ENCODE measurements at regions not wholly inside any gene's neighbourhood (a gene's known extent, or its start where the extent isn't known, plus 50 kb on each side); places are given as distances from the start of the nearest gene placed in this dataset.
"Not testable (repeated sequence)": the region's sequence is repeated elsewhere in the genome, so short reads cannot be mapped to it uniquely, and the experiment has no call there.

- DNase-seq (ENCODE audit: low read depth in 3 of 3): no peak
Measured at GRCh38 chr11:130979386-130979972, 63.2 kb upstream of the SNX19 start.

DNA sequence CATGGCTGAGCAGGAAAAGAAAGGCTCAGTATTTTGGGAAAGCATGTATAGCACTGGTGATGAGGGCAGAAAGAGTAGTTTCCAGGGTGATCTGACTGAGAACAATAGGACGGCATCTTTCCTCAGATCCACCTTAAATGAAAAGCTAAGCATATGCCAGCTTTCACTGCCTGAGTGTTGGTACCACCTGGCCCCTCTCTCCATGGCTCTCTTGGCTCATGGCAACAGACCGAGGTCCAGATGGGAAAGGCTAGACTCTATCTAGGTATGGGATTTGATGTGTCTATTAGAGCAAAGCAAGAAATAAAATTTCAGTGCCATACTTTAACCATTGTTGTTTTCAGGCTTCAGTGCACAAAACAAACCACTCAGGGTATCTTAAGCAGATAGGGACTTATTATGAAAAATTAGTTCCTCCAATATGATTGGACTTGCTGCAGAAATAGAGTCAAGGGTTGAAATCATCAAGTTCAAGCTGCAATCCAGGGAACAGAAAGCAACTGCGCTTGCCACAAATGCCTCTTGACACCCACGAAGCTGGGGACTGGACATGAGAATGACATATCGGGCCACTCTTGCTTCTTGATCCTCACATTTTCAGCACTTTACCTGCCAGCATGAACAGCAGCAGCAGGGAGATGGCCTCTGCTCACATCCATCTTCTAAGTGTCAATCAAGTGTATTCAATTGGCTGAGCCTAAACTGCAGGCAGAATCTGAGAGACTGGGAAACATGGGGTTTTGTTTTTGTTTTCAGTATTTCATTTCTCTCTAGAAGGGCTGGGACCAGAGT lies 64.0 kb upstream of the SNX19 start:
- no peak for DNase-seq (ENCODE audit: low read depth in 3 of 3)

DNA sequence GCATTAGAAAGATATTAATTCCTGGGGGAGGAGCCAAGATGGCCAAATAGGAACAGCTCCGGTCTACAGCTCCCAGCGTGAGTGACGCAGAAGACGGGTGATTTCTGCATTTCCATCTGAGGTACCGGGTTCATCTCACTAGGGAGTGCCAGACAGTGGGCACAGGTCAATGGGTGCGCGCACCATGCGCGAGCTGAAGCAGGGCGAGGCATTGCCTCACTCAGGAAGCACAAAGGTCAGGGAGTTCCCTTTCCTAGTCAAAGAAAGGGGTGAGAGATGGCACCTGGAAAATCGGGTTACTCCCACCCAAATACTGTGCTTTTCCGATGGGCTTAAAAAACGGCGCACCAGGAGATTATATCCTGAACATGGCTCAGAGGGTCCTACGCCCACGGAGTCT lies 68.0 kb upstream of the SNX19 start:
- not testable (repeated sequence) for DNase-seq (ENCODE audit: low read depth in 3 of 3)

- no peak for DNase-seq (ENCODE audit: low read depth in 3 of 3)
Measured at GRCh38 chr11:130992788-130993187, 76.5 kb upstream of the SNX19 start.

GRCh38 chr11:130994043-130994442 lies 77.8 kb upstream of the SNX19 start:
- no peak for DNase-seq (ENCODE audit: low read depth in 3 of 3)

DNA sequence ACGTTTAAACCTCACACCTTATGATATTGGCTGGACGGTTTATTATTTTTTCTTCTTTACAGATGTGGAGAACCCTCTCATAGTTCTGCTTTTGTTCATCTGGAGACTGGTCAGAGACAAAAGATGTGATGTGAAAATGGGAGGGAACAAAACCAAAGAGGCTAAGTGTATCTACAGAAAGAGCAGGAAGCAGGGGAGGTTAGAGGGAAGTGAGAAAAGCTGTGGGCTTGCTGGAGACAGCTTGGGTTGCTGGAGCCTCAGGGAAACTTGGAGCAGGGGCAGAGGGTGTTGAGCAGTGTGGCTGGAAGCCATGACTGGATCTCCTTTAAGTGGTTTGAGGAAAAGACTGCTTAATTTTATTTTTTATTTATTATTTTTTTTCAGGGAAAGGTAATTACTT lies 79.0 kb upstream of the SNX19 start:
- DNase-seq (ENCODE audit: low read depth in 3 of 3): no peak

DNA sequence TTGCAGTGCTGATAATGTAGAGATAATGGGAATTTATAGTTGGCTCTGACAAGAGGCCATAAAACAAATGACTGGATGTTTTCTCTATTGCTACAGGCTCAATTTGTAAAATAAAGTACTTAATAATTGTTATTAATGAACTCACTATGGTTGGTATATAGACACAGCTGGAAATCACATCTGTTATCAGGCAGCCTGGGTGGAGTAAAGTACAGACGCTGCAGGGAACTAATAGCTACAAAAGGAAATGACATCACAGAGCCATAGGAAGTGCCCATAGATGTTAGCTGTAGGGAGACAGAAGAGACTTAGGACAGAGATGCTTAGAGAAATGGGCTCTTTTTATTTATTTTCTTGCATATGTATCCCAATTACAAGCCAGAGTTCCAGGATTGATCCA lies 81.0 kb upstream of the SNX19 start:
- DNase-seq (ENCODE audit: low read depth in 3 of 3): no peak

- DNase-seq (ENCODE audit: low read depth in 3 of 3): no peak
Measured at GRCh38 chr11:130999086-130999485, 82.8 kb upstream of the SNX19 start.

DNA sequence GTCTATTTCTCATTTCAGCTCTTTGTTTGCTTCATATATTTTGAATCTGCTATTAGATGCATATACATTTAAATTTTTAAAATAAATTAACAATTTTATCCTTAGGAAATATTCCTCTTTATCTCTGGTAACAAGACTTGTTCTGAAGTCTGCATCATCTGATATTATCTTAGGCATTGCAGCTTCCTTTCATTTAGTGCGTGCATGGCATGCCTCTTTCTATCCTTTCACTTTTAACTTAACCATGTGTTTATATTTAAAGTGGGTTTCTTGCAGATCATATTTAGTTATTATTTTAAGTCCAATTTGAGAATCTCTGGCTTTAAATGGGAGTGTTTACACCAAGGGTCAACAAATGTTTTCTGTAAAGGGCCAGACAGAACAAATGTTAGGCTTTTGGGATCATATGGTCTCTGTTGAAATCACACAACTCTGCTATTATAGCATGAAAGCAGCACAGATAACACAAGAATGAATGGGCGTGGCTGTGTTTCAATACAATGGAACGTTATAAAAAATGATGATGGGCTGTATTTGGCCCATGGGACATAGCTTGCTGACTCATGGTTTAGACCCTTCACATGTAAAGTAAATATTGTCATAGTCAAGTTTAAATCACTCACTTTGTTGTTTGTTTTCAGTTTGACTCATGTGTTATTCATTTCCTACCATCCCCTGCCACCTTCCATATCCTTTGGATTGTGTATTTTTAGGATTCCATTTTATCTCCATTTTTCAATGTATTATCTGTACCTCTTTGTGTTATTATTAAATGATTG lies 83.9 kb upstream of the SNX19 start:
- no peak for DNase-seq (ENCODE audit: low read depth in 3 of 3)

DNA sequence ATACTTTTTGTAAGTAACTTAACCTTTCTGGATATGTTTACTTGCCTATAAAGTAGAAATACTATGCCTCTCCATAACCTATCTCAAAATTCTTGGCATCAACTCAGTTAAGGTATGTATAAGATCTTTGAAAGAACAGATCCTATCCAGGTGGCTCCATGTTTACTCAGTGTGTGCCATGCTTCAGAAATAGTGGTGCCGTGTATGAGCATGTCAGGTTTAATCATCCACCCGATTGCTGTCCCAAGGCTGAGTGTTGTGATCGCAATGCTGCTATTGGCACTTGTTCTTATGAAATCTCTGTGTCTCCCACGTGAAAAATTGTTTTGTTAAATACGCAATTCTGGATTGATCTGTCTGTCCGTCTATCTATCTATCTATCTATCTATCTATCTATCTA lies 85.9 kb upstream of the SNX19 start:
- DNase-seq (ENCODE audit: low read depth in 3 of 3): no peak

DNA sequence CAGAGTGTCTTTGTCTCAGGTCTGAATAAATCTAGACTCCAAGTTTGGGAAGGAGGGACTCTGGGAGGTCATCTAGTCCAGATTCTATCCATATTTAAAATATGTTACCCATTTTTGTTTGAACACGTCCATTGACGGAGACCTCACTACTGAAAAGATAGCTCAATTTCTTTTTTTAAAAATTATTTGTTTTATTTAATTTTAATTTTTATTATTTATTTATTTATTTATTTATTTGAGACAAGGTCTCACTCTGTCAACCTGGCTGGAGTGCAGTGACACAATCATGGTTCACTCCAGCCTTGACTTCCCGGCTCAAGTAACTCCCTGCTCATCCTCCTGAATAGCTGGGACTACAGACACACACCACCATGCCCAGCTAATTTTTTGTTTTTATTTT lies 89.5 kb upstream of the SNX19 start:
- DNase-seq (ENCODE audit: low read depth in 3 of 3): no peak

DNA sequence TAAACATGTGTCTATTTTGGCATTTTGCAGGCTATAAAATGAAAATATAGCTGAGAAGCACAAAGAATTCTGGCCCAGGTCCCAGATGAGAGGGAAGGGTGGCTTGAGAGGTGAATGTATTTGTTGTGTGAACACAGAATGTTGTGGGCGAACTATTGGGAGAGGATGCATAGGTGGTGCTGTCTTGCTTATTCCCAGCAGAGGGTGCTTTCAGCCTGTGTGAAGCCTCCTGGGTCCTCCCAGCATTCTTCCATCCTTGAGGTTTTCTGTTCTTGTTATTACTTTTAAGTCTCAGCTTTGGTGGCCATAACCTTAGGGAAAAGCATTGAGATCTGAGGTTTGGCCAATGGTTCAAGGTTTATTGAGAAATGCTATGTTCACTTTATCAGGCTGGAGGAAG lies 108.7 kb upstream of the SNX19 start:
- no peak for DNase-seq (ENCODE audit: low read depth in 3 of 3)

DNA sequence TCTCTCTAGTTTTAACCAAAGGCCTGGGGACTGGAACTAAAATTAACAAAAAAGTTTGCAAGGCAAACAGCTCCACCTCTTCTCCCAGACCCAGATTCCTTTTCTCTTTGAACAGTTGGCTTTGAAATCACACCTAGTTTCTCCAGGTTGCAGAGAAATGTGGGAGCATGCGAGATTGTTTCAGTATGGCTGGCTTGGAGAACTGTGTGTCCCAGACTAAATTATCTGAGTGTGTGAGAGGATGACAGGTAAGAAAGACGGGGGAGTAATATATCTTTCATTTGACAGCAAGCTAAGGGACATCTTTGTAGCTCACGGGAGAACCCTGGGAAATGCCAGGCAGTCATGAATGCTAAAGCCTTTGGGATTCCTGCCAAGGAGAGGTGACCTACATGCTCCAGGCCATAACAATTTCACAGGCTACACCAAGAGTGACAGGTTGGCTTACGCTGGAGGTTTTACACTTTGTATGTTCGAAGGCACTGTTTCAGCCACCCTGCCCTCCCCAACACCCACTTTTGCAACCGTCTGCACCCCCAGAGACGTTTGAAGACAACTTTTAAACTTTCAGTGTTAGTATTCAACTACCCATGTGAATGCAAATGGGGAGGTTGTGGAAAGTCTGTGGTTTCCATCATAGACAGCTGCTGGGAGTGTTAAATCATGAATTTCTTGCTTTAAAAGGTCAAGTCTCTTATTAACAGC lies 109.3 kb upstream of the SNX19 start:
- DNase-seq (ENCODE audit: low read depth in 3 of 3): no peak

- no peak for DNase-seq (ENCODE audit: low read depth in 3 of 3)
Measured at GRCh38 chr11:131027491-131027890, 111.2 kb upstream of the SNX19 start.

- no peak for DNase-seq (ENCODE audit: low read depth in 3 of 3)
Measured at GRCh38 chr11:131033151-131033651, 116.9 kb upstream of the SNX19 start.

DNA sequence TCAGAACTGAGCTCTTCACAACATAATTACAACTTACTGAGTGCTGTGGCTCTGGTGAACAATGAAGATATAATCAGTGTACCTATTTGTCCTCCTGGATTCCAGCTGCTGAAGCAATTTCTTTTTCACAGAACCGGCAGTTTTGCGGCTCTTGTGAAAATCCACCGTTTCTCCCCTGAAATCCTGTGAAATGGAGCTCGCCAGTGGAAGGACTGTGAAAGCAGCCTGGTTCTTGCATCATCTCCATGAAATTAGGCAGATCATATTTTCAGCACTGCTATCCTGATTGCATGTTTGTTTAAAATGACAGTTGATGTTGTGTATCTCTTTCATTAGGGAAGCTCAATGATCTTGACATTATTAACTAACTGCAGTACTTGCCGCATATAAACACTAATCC lies 120.2 kb upstream of the SNX19 start:
- DNase-seq (ENCODE audit: low read depth in 3 of 3): no peak

GRCh38 chr11:131037873-131038272 lies 121.6 kb upstream of the SNX19 start:
- DNase-seq (ENCODE audit: low read depth in 3 of 3): no peak

DNA sequence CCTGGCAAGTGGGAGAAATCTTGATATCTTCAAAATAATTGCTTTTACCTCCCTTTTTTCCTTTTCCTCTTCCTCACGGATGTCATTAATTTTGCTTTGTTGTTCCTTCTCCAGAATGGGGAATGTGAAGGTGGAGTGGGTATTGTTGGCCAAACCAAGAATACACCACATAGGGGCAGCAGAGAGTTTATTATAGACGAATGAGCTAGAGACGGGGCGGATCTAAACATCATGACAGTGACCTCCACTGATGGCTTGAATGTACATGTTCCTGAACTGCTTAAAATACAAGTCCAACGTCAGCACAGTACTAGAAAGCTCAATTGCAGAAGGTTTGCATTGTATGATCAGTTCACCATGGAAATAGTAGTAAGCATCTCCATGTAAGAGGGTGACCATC lies 122.3 kb upstream of the SNX19 start:
- DNase-seq (ENCODE audit: low read depth in 3 of 3): no peak

GRCh38 chr11:131041331-131042040 lies 125.2 kb upstream of the SNX19 start:
- no peak for DNase-seq (ENCODE audit: low read depth in 3 of 3)

DNA sequence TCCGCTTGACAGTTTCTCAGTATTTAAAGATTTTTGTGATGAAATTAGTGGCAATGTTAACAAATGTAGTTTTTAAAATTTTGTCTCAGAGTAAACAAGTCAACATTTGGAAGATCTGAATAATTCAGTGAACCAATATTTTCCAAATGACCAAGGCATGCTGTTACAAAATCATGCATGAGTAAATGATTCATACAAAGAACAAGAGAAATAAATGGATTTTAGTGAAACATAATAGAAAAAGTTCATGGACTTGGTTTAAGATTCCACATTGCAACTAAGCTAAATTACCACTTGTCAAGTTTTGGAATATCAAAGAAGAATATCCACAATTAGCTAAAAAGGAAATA lies 125.7 kb upstream of the SNX19 start:
- DNase-seq (ENCODE audit: low read depth in 3 of 3): no peak

DNA sequence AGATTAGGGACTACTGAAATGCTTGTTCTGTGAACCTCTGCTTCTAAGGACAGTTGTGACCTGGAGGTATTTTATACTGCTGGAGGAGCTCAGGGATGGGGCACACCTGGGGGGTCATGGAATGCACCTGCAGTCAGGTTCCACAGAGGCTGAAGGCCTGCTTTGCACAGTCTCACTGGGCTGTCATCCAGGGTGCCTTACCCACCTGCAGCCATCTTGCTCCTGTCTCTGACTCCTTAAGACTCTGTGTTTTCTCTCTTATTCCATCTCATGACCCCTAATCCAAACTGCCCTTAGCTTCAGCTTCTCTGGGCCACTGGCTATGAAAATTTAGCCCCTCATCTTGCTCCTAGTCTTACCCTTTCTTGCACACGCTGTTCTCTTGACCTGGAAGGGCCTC lies 127.0 kb upstream of the SNX19 start:
- DNase-seq (ENCODE audit: low read depth in 3 of 3): no peak

GRCh38 chr11:131044851-131045250 lies 128.6 kb upstream of the SNX19 start:
- DNase-seq (ENCODE audit: low read depth in 3 of 3): no peak

Data from stimulated activated CD4-positive, alpha-beta T cell treated with anti-CD3 and anti-CD28 coated beads, TNF-alpha, amount 100 ng/mL, for 24 hours (primary cell).